Upper lobe of left lung (tissue), 6 donors: ENCODE measurements at regions not wholly inside any gene's neighbourhood (a gene's known extent, or its start where the extent isn't known, plus 50 kb on each side); places are given as distances from the start of the nearest gene placed in this dataset.

Experiments used
- ATAC-seq, 2 donors: fragments of 200-7000 bp; cut with Tn5 transposase; one replicate each; pipeline ENCODE4 v1.9.1; 2022; ENCODE audit warnings: mild to moderate bottlenecking in 2 of 2, moderate library complexity in 2 of 2; ENCODE audit not compliant: low FRiP score in 2 of 2
- DNase-seq, 2 donors: peaks; one replicate each; pipeline ENCODE4 v3.0.0-alpha.2; 2019 to 2020
- H3K27ac ChIP-seq, 4 donors: fragments of 200-600 bp; sonication (generic); one replicate each; pipeline ENCODE4 v1.5.1; 2016 to 2019
- H3K27me3 ChIP-seq, 4 donors: fragments of 200-600 bp; sonication (generic); one replicate each; pipeline ENCODE4 v1.5.1; 2017 to 2019
- H3K36me3 ChIP-seq, 4 donors: fragments of 200-600 bp; sonication (generic); one replicate each; pipeline ENCODE4 v1.5.1; 2016 to 2019
- H3K4me1 ChIP-seq, 4 donors: fragments of 200-600 bp; sonication (generic); one replicate each; pipeline ENCODE4 v1.5.1; 2018 to 2019
- H3K4me3 ChIP-seq, 4 donors: fragments of 200-600 bp; sonication (generic); one replicate each; pipeline ENCODE4 v1.5.1; 2017 to 2019; ENCODE audit warnings: mild to moderate bottlenecking in 2 of 4, moderate library complexity in 1 of 4
- H3K9me3 ChIP-seq, 4 donors: fragments of 200-600 bp; sonication (generic); one replicate each; pipeline ENCODE4 v1.5.1; 2018 to 2019
- EP300 ChIP-seq, 4 donors: sonication (generic); formaldehyde crosslinking; IDR thresholded peaks; one replicate each; pipeline ENCODE4 v1.5.1; 2017; ENCODE audit warnings: antibody characterized with exemption in 4 of 4, control low read depth in 2 of 4
- POLR2A ChIP-seq, 4 donors: fragments of 450-650 bp; IDR thresholded peaks; one replicate each; pipeline ENCODE4 v1.5.1; 2016 to 2017; ENCODE audit warnings: antibody characterized with exemption in 4 of 4, mild to moderate bottlenecking in 2 of 4
- POLR2AphosphoS5 ChIP-seq, 2 donors: sonication (generic); formaldehyde crosslinking; IDR thresholded peaks; one replicate each; pipeline ENCODE4 v1.5.1; 2017; ENCODE audit warnings: antibody characterized with exemption in 2 of 2
- WGBS, 2 donors: methylation state at CpG; one replicate each; pipeline ENCODE4 v1.1.5; 2017 to 2018; 5-methylcytosine and 5-hydroxymethylcytosine counted together
- TF ChIP-seq, protein P1 (sequence below), 6 experiments: fragments of 450-650 bp in 4 of 6; fragments of 200-600 bp in 2 of 6; sonication (generic) in 2 of 6; IDR thresholded peaks; one replicate each; pipeline ENCODE4 v1.5.1; 2016 to 2019; ENCODE audit warnings: antibody characterized with exemption in 6 of 6
- donor health status: DM: no; HTN: no; CAD: no; lungs with moderate emphysema.
- donor health status: DM: no; HTN: yes; CAD: no; lungs with severe emphysema.

DNA sequence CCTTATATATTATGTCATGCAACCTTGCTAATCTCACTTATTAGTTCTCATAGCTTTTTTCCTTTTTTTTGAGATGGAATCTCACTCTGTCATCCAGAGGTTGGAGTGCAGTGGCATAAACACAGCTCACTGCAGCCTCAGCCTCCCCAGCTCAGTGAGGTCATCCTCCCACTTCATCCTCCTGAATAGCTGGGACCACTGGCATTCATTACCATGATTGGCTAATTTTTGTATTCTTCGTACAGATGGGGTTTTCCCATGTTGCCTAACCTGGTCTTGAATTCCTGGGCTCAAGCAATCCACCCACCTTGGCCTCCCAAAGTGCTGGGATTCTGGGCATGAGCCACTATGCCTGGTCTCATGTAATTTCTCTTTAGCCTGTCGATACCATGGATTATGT, 89.1 kb upstream of the TRIM24 start:
- TF ChIP-seq EP300 (IDR thresholded peaks at IDR 0.05) (no peak), POLR2A (IDR thresholded peaks at IDR 0.05) (no peak), POLR2AphosphoS5 (IDR thresholded peaks at IDR 0.05) (no peak)
- TF ChIP-seq, protein P1, sequence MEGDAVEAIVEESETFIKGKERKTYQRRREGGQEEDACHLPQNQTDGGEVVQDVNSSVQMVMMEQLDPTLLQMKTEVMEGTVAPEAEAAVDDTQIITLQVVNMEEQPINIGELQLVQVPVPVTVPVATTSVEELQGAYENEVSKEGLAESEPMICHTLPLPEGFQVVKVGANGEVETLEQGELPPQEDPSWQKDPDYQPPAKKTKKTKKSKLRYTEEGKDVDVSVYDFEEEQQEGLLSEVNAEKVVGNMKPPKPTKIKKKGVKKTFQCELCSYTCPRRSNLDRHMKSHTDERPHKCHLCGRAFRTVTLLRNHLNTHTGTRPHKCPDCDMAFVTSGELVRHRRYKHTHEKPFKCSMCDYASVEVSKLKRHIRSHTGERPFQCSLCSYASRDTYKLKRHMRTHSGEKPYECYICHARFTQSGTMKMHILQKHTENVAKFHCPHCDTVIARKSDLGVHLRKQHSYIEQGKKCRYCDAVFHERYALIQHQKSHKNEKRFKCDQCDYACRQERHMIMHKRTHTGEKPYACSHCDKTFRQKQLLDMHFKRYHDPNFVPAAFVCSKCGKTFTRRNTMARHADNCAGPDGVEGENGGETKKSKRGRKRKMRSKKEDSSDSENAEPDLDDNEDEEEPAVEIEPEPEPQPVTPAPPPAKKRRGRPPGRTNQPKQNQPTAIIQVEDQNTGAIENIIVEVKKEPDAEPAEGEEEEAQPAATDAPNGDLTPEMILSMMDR (IDR thresholded peaks at IDR 0.05): no peak
- Histone ChIP-seq H3K36me3 (no peaks in the 10 kb centered on the region), H3K27ac (no peak overlapping the region), H3K4me3 (no peak overlapping the region), H3K9me3 (peaks cover 8 to 38% (median 24%) of the 10 kb centered on the region in 4 donors), H3K4me1 (no peaks in the 10 kb centered on the region), H3K27me3 (no peaks in the 10 kb centered on the region)
- no peak for ATAC-seq
- no peak for DNase-seq
- 88 to 98% methylated on average over 2 of the region's 2 CpGs for WGBS, 2 donors

DNA sequence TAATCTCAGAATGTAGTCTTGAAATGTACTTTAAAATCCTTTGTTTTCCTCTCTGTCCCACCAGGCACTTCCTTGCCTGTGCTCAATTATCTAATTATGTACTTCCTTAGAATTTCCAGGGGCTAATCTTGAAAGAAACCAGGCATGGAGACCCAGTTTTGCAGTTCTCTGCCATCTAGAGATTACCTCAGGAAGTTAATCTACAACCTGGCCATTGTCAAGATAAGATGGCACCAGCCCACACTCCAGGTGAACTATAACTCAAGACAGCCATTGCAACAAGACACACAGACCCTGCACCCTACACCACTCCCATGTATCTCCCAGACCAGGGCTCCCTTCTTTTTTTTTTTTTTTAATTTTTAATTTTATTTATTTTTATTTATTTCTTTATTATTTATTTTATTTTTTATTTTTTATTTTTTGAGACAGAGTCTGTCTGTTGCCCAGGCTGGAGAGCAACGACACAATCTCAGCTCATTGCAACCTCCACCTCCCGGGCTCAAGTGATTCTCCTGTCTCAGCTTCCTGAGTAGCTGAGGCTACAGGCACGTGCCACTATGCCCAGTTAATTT, 85.9 kb upstream of the TRIM24 start:
- whole genome bisulfite sequencing, 2 donors: 85 to 92% methylated on average over 3 of the region's 3 CpGs
- no peak for TF ChIP-seq EP300 (IDR thresholded peaks at IDR 0.05)
- TF ChIP-seq POLR2A (IDR thresholded peaks at IDR 0.05): no peak
- TF ChIP-seq, protein P1 (IDR thresholded peaks at IDR 0.05): no peak
- TF ChIP-seq POLR2AphosphoS5 (IDR thresholded peaks at IDR 0.05): no peak
- DNase-seq: no peak
- no peak for ATAC-seq
- no peaks in the 10 kb centered on the region for H3K27me3 ChIP-seq
- no peak overlapping the region for H3K4me3 ChIP-seq
- no peaks in the 10 kb centered on the region for H3K4me1 ChIP-seq
- H3K9me3 ChIP-seq: peaks cover 8 to 23% (median 13%) of the 10 kb centered on the region in 4 donors
- H3K36me3 ChIP-seq: no peaks in the 10 kb centered on the region
- H3K27ac ChIP-seq: no peak overlapping the region

DNA sequence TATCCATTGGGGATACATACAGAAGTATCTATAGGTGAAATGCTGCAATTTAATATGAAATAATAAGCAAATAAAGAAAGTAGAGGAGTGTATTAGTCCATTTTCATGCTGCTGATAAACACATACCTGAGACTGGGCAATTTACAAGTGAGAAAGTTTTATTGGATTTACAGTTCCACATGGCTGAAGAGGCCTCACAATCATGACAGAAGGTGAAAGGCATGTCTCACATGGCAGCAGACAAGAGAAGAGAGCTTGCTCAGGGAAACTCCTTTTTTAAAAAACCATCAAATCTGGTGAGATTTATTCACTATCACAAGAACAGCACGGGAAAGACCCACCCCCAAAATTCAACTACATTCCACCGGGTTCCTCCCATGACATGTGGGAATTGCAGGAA, 82.8 kb upstream of the TRIM24 start:
- no peak overlapping the region for H3K27ac ChIP-seq
- no peaks in the 10 kb centered on the region for H3K27me3 ChIP-seq
- no peaks in the 10 kb centered on the region for H3K9me3 ChIP-seq
- no peak for ATAC-seq
- no peaks in the 10 kb centered on the region for H3K4me1 ChIP-seq
- no peak overlapping the region for H3K4me3 ChIP-seq
- TF ChIP-seq, protein P1 (IDR thresholded peaks at IDR 0.05): no peak
- TF ChIP-seq POLR2A (IDR thresholded peaks at IDR 0.05) (no peak), POLR2AphosphoS5 (IDR thresholded peaks at IDR 0.05) (no peak), EP300 (IDR thresholded peaks at IDR 0.05) (no peak)
- DNase-seq: no peak
- 81 to 84% methylated on average over 2 of the region's 2 CpGs for WGBS, 2 donors
- no peaks in the 10 kb centered on the region for H3K36me3 ChIP-seq

DNA sequence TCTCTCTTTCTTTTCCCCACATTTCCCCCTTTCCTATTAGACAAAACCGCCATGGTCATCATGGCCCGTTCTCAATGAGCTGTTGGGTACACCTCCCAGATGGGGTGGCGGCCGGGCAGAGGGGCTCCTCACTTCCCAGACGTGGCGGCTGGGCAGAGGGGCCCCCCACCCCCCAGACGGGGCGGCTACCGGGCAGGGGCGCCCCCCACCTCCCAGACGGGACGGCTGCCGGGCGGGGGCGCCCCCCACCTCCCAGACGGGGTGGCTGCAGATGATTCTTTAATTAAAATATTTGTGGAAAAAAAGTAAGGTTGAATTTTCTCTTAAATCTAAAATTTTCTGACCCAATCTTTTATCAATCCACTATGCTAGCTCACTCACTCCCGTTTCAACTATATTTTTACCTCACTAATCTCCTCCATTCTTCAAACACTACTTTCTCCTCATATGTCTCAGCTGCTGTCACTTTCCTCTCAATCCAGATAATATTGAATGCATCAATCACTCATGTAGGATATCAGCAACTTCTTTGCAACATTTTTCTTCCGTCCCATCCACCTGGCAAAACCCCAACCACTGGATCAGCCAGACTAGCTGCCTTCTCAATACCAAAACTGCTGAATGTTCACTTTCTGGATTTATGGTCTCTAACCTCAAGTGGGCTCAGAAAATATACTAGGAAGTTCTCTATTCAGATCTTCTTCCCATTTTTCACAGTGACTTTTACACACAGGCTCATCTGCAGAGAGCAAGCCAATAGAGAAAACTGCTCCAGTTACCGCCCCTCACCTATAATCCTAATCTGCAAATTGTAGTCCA, 81.1 kb upstream of the TRIM24 start:
- Histone ChIP-seq H3K4me1 (no peaks in the 10 kb centered on the region), H3K9me3 (no peaks in the 10 kb centered on the region), H3K4me3 (no peak overlapping the region), H3K27ac (no peak overlapping the region), H3K36me3 (no peaks in the 10 kb centered on the region), H3K27me3 (no peaks in the 10 kb centered on the region)
- DNase-seq (peak in 1 of 2 donors; percentile 66), ATAC-seq (no peak)
- TF ChIP-seq EP300 (IDR thresholded peaks at IDR 0.05): no peak
- no peak for TF ChIP-seq POLR2AphosphoS5 (IDR thresholded peaks at IDR 0.05)
- TF ChIP-seq, protein P1 (IDR thresholded peaks at IDR 0.05): no peak
- TF ChIP-seq POLR2A (IDR thresholded peaks at IDR 0.05): no peak
- 84 to 90% methylated on average over 19 of the region's 19 CpGs for WGBS, 2 donors
